ENCODE measurements at regions not wholly inside any gene's neighbourhood (a gene's known extent, or its start where the extent isn't known, plus 50 kb on each side); places are given as distances from the start of the nearest gene placed in this dataset.

DNA sequence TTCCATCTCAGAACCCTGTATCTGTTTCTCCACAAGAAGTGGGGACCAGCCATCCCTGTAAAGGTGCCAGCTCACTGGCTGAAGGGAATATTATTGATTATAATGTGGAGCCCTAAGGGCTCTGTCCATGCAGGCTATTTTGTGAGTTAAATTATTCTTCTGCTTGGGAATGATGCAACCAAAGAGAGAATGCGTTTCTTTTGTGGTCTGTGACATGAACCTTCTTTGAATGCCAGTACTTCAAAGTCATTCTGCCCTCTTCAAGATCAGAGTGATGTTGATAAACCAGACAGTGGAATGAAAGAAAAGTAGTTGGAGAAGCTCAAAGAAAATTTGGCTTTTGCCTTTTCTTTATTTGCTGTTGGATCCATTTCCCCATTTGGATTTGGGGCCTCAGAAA is 995.2 kb downstream of the KCNMA1 start:
- H3K9me3 ChIP-seq (ENCODE audit: insufficient read depth, low read depth, low read length), result no peaks in the 10 kb centered on the region
- no peak overlapping the region for H3K9ac ChIP-seq (ENCODE audit: low read depth, low read length, poor library complexity, severe bottlenecking)
- TF ChIP-seq CTCF (conservative IDR thresholded peaks at IDR 0.05; ENCODE audit: low read length) (no peak), EZH2phosphoT487 (IDR thresholded peaks at IDR 0.05; ENCODE audit: borderline replicate concordance) (no peak)
- no peaks in the 10 kb centered on the region for H3K4me1 ChIP-seq (ENCODE audit: insufficient read depth, low read length, poor library complexity, severe bottlenecking)
- no peaks in the 10 kb centered on the region for H3K79me2 ChIP-seq (ENCODE audit: insufficient read depth, low read length)
- no peaks in the 10 kb centered on the region for H3K36me3 ChIP-seq (ENCODE audit: insufficient read depth, low read length)
- H4K20me1 ChIP-seq (ENCODE audit: insufficient read depth, low read length, poor library complexity, severe bottlenecking), result no peaks in the 10 kb centered on the region
- H3F3A ChIP-seq (ENCODE audit: low read depth), result no peaks in the 10 kb centered on the region
- no peaks in the 10 kb centered on the region for H3K27me3 ChIP-seq (ENCODE audit: insufficient read depth, low read length, poor library complexity, severe bottlenecking)
- H3K4me3 ChIP-seq (ENCODE audit: low read length, poor library complexity, severe bottlenecking), result no peak overlapping the region
- H3K9me2 ChIP-seq (replicated peaks; ENCODE audit: low read depth, low read length), result no peaks in the 10 kb centered on the region
- no peak overlapping the region for H3K4me2 ChIP-seq (ENCODE audit: low read depth, low read length, poor library complexity, severe bottlenecking)
- H2AFZ ChIP-seq (ENCODE audit: low read length), result no peak overlapping the region

GRCh38 chr10:76641215-76641614 is 996.4 kb downstream of the KCNMA1 start:
- Histone ChIP-seq H2AFZ (ENCODE audit: low read length) (no peak overlapping the region), H4K20me1 (ENCODE audit: insufficient read depth, low read length, poor library complexity, severe bottlenecking) (no peaks in the 10 kb centered on the region), H3K9me3 (ENCODE audit: insufficient read depth, low read depth, low read length) (no peaks in the 10 kb centered on the region), H3K36me3 (ENCODE audit: insufficient read depth, low read length) (no peaks in the 10 kb centered on the region), H3K79me2 (ENCODE audit: insufficient read depth, low read length) (no peaks in the 10 kb centered on the region), H3K4me3 (ENCODE audit: low read length, poor library complexity, severe bottlenecking) (no peak overlapping the region), H3K4me2 (ENCODE audit: low read depth, low read length, poor library complexity, severe bottlenecking) (no peak overlapping the region), H3F3A (ENCODE audit: low read depth) (no peaks in the 10 kb centered on the region), H3K9ac (ENCODE audit: low read depth, low read length, poor library complexity, severe bottlenecking) (no peak overlapping the region), H3K27me3 (ENCODE audit: insufficient read depth, low read length, poor library complexity, severe bottlenecking) (no peaks in the 10 kb centered on the region), H3K9me2 (replicated peaks; ENCODE audit: low read depth, low read length) (no peaks in the 10 kb centered on the region), H3K4me1 (ENCODE audit: insufficient read depth, low read length, poor library complexity, severe bottlenecking) (no peaks in the 10 kb centered on the region)
- TF ChIP-seq EZH2phosphoT487 (IDR thresholded peaks at IDR 0.05; ENCODE audit: borderline replicate concordance), result no peak
- TF ChIP-seq CTCF (conservative IDR thresholded peaks at IDR 0.05; ENCODE audit: low read length), result no peak

- Histone ChIP-seq H3K4me2 (ENCODE audit: low read depth, low read length, poor library complexity, severe bottlenecking) (no peak overlapping the region), H3K9me3 (ENCODE audit: insufficient read depth, low read depth, low read length) (no peaks in the 10 kb centered on the region), H3K27me3 (ENCODE audit: insufficient read depth, low read length, poor library complexity, severe bottlenecking) (no peaks in the 10 kb centered on the region), H3K4me3 (ENCODE audit: low read length, poor library complexity, severe bottlenecking) (no peak overlapping the region), H3K9ac (ENCODE audit: low read depth, low read length, poor library complexity, severe bottlenecking) (no peak overlapping the region), H2AFZ (ENCODE audit: low read length) (no peak overlapping the region), H4K20me1 (ENCODE audit: insufficient read depth, low read length, poor library complexity, severe bottlenecking) (no peaks in the 10 kb centered on the region), H3K36me3 (ENCODE audit: insufficient read depth, low read length) (no peaks in the 10 kb centered on the region), H3F3A (ENCODE audit: low read depth) (no peaks in the 10 kb centered on the region), H3K9me2 (replicated peaks; ENCODE audit: low read depth, low read length) (no peaks in the 10 kb centered on the region), H3K79me2 (ENCODE audit: insufficient read depth, low read length) (no peaks in the 10 kb centered on the region), H3K4me1 (ENCODE audit: insufficient read depth, low read length, poor library complexity, severe bottlenecking) (no peaks in the 10 kb centered on the region)
- no peak for TF ChIP-seq EZH2phosphoT487 (IDR thresholded peaks at IDR 0.05; ENCODE audit: borderline replicate concordance)
- TF ChIP-seq CTCF (conservative IDR thresholded peaks at IDR 0.05; ENCODE audit: low read length), result no peak
Observed at GRCh38 chr10:76640806-76641205, 996.8 kb downstream of the KCNMA1 start.

Data from Loucy (cell line).